Right lobe of liver (tissue), 6 donors: ENCODE measurements at regions not wholly inside any gene's neighbourhood (a gene's known extent, or its start where the extent isn't known, plus 50 kb on each side); places are given as distances from the start of the nearest gene placed in this dataset.
"Not testable (repeated sequence)": the region's sequence is repeated elsewhere in the genome, so short reads cannot be mapped to it uniquely, and the experiment has no call there.

ENCODE experiments used
- ATAC-seq, 4 donors: fragments of 200-7000 bp; cut with Tn5 transposase; one replicate each; pipeline ENCODE4 v1.9.1; 2020; ENCODE audit warnings: mild to moderate bottlenecking in 4 of 4, moderate library complexity in 4 of 4
- DNase-seq, 3 donors: peaks; one replicate each; pipeline ENCODE4 v3.0.0-alpha.2; 2020
- H3K27ac ChIP-seq, 3 donors: fragments of 200-600 bp; one replicate each; pipeline ENCODE4 v1.8.0; 2022
- H3K27me3 ChIP-seq, 2 donors: fragments of 200-600 bp; one replicate each; pipeline ENCODE4 v1.8.0; 2022
- H3K36me3 ChIP-seq, 4 donors: fragments of 200-600 bp; sonication (generic) in 1 of 4; one replicate each; pipeline versions ENCODE4 v1.5.1 to v1.8.0; 2017 to 2022; ENCODE audit warnings: control low read depth in 1 of 4
- H3K4me1 ChIP-seq, 4 donors: fragments of 200-600 bp; sonication (generic) in 1 of 4; one replicate each; pipeline versions ENCODE4 v1.5.1 to v1.8.0; 2017 to 2022; ENCODE audit warnings: control low read depth in 1 of 4
- H3K4me3 ChIP-seq, 3 donors: fragments of 200-600 bp; one replicate each; pipeline ENCODE4 v1.8.0; 2022
- H3K9me3 ChIP-seq, 4 donors: fragments of 200-600 bp; sonication (generic) in 1 of 4; one replicate each; pipeline versions ENCODE4 v1.5.1 to v1.8.0; 2017 to 2022; ENCODE audit warnings: control low read depth in 1 of 4
- POLR2A ChIP-seq: fragments of 450-650 bp; IDR thresholded peaks from one replicate; pipeline ENCODE4 v1.6.1; 2017; ENCODE audit warnings: antibody characterized with exemption, mild to moderate bottlenecking
- WGBS: methylation state at CpG from one replicate; pipeline ENCODE4 v1.1.6; 2018; ENCODE audit warnings: low coverage, low lambda C conversion rate; ENCODE audit not compliant: insufficient coverage; ENCODE audit errors: missing lambda C conversion rate; 5-methylcytosine and 5-hydroxymethylcytosine counted together
- intact Hi-C, 2 donors: fragments of 100-400 bp; cut with DNase I; formaldehyde crosslinking; loops; one replicate each; pipeline versions ENCODE4 v1.11.2 to v1.14.1; 2022
- TF ChIP-seq, protein P1 (sequence below), 4 donors: fragments of 200-600 bp in 3 of 4; fragments of 450-650 bp in 1 of 4; IDR thresholded peaks; one replicate each; pipeline versions ENCODE4 v1.5.1 to v1.8.0; 2016 to 2022; ENCODE audit warnings: antibody characterized with exemption in 4 of 4, mild to moderate bottlenecking in 2 of 4
- donor health status: DM: no; HTN: yes; CAD: no.
- donor health status: DM: no; HTN: no; CAD: no.
- donor health status: DM: no; HTN: no; CAD: no.
- donor health status: DM: no; HTN: yes; CAD: no.
- donor health status: DM: no; HTN: yes; CAD: no.

DNA sequence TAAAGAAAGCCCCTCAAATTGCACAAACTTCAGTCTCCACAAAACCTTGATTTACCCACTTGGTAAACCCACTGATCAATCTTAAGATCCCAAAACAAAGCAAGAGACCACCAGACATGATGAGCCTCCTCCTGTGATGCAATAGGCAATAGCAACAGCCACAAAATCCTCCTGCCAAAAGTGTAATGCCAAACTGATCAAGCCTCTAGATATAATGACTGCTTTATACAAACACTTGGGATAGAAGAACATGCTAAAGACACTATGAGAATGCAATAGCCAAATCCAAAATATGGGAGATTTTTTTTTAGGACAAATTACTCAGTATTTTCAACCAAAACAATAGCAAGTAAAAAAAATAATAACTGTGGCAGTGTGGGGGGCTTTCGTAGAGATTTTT lies 64.9 kb upstream of the PTGFRN start:
- Histone ChIP-seq H3K36me3 (no peaks in the 10 kb centered on the region), H3K4me3 (no peak overlapping the region), H3K27ac (no peak overlapping the region), H3K27me3 (no peaks in the 10 kb centered on the region), H3K4me1 (no peaks in the 10 kb centered on the region), H3K9me3 (no peaks in the 10 kb centered on the region)
- DNase-seq (no peak), ATAC-seq (no peak)
- intact Hi-C loops = no loop called here
- TF ChIP-seq, protein P1, sequence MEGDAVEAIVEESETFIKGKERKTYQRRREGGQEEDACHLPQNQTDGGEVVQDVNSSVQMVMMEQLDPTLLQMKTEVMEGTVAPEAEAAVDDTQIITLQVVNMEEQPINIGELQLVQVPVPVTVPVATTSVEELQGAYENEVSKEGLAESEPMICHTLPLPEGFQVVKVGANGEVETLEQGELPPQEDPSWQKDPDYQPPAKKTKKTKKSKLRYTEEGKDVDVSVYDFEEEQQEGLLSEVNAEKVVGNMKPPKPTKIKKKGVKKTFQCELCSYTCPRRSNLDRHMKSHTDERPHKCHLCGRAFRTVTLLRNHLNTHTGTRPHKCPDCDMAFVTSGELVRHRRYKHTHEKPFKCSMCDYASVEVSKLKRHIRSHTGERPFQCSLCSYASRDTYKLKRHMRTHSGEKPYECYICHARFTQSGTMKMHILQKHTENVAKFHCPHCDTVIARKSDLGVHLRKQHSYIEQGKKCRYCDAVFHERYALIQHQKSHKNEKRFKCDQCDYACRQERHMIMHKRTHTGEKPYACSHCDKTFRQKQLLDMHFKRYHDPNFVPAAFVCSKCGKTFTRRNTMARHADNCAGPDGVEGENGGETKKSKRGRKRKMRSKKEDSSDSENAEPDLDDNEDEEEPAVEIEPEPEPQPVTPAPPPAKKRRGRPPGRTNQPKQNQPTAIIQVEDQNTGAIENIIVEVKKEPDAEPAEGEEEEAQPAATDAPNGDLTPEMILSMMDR (IDR thresholded peaks at IDR 0.05) = no peak
- no peak for TF ChIP-seq POLR2A
- WGBS = 93% methylated on average over 1 of the region's 1 CpG

DNA sequence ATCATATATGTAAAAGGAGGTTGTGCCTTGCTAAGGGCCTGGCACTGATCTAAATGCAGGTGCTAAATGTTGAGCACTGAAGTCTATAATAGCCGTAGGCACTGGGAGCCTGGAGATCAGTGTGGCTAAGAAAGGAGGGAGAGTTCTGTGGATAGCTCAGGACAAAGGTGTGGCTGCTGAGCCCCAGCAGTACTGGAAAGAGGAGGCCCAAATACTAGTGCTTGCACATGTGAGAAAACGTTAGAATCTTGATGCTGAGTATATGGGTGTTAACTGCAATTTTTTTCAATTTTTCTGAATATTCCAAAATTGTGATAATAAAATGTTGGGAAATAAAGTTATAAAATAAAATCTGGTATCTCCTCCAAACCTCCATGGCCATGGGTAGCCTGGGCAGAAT lies 62.5 kb upstream of the PTGFRN start:
- no peak for DNase-seq
- TF ChIP-seq, protein P1 (IDR thresholded peaks at IDR 0.05) = no peak
- no peak for TF ChIP-seq POLR2A
- intact Hi-C loops = no loop called here

DNA sequence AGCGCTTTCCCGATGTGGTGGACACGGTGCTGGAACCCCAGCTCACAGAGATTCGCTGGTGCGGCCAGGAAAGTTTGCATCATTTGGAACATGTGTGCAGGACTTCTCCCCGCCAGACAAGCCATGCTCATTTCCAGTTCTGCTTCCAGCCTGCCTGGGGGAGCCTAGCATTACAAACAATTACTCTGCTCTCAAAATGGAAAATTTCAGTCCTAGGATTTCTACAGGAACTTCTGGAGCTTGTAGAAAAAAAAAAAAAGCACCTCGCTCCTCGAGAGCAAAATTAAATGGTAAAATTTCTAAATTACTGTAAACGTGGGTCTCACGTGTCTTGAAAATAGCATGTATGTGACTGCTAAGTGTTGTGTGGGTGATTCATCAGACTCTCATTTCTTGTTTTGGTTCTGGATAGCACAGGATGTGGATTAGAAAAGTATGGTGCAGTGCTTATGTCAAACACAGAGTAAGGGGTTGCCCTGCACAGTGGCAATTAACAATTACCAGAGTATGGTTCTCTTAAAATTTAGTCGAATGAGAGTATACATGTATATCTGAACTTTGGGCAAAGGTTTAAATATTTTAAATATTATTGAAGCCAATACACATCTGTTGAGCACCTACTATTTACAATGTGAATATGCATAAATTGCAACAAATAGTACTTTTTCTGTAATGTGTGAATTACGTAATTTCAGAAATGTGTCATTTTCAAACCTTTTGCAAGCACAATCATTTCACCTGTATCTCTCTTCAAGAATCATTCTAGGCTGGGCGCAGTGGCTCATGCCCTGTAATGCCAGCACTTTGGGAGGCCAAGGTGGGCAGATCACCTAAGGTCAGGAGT lies 61.8 kb upstream of the PTGFRN start:
- Histone ChIP-seq H3K4me3 (no peak overlapping the region), H3K27me3 (no peaks in the 10 kb centered on the region), H3K36me3 (no peaks in the 10 kb centered on the region), H3K9me3 (no peaks in the 10 kb centered on the region), H3K4me1 (no peaks in the 10 kb centered on the region), H3K27ac (no peak overlapping the region)
- no peak for TF ChIP-seq POLR2A
- TF ChIP-seq, protein P1 (IDR thresholded peaks at IDR 0.05) = no peak
- no peak for DNase-seq
- intact Hi-C loops = no loop called here
- ATAC-seq = no peak
- WGBS = 51% methylated on average over 10 of the region's 13 CpGs

More for the DNA sequence above, 62.5 kb upstream of the PTGFRN start:
- no peak for ATAC-seq
- WGBS = 71% methylated on average over 2 of the region's 2 CpGs
- Histone ChIP-seq H3K27ac (no peak overlapping the region), H3K36me3 (no peaks in the 10 kb centered on the region), H3K27me3 (no peaks in the 10 kb centered on the region), H3K4me3 (no peak overlapping the region), H3K4me1 (no peaks in the 10 kb centered on the region), H3K9me3 (no peaks in the 10 kb centered on the region)

DNA sequence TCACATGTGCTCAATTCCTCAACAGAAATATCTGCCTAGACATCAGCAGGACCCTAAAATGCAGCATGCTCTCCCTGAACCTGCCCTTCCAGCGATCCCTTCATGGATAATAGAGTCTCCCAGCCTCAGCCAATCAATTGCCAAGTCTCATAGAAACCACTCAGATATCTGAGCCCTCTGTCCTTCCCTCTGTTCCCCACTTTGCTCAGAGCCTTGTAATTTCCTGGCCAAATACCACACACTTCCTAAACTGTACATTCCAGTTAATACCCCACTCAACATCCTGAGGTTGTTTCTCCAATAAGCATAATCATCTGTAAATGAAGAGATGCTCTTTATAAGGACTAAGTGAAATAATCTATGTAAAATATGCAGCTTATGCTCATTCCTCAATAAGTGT lies 59.3 kb upstream of the PTGFRN start:
- no peak for ATAC-seq
- no peak for DNase-seq
- intact Hi-C loops = no loop called here
- no peaks in the 10 kb centered on the region for H3K9me3 ChIP-seq
- no peaks in the 10 kb centered on the region for H3K27me3 ChIP-seq
- H3K27ac ChIP-seq = no peak overlapping the region
- H3K4me3 ChIP-seq = no peak overlapping the region
- TF ChIP-seq, protein P1 (IDR thresholded peaks at IDR 0.05) = no peak
- no peak for TF ChIP-seq POLR2A
- H3K36me3 ChIP-seq = no peaks in the 10 kb centered on the region
- WGBS = no CpG with 5 or more reads among the region's 1 CpG
- H3K4me1 ChIP-seq = peaks cover 0 to 13% (median 4%) of the 10 kb centered on the region in 4 donors

DNA sequence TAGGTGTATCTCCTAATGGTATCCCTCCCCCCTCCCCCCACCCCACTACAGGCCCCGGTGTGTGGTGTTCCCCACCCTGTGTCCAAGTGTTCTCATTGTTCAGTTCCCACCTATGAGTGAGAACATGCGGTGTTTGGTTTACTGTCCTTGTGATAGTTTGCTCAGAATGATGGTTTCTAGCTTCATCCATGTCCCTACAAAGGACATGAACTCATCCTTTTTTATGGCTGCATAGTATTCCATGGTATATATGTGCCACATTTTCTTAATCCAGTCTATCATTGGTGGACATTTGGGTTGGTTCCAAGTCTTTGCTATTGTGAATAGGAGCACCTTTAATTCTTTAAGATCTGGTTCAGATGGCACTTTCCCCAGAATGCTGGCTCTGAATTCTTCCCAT lies 58.5 kb upstream of the PTGFRN start:
- ATAC-seq, H3K4me3 ChIP-seq, H3K27me3 ChIP-seq, DNase-seq, H3K27ac ChIP-seq, intact Hi-C loops, H3K36me3 ChIP-seq, H3K9me3 ChIP-seq: not testable (repeated sequence)
- peaks cover 0 to 13% (median 4%) of the 10 kb centered on the region in 4 donors for H3K4me1 ChIP-seq
- WGBS = 87% methylated on average over 2 of the region's 2 CpGs
